Loucy (cell line): ENCODE measurements at regions not wholly inside any gene's neighbourhood (a gene's known extent, or its start where the extent isn't known, plus 50 kb on each side); places are given as distances from the start of the nearest gene placed in this dataset.

ENCODE experiments used
- H2AFZ ChIP-seq: fragments of 200-600 bp; sonication (generic); 2 replicates; pipeline ENCODE4 v1.6.0; 2016; ENCODE audit warnings: antibody characterized with exemption, mild to moderate bottlenecking, low read length, moderate library complexity
- H3F3A ChIP-seq: fragments of 200-600 bp; 2 replicates; pipeline ENCODE4 v1.6.0; 2016; ENCODE audit warnings: antibody characterized with exemption, low read depth, mild to moderate bottlenecking
- H3K27me3 ChIP-seq: fragments of 200-600 bp; sonication (generic); 2 replicates; pipeline ENCODE4 v1.6.1; 2014; ENCODE audit warnings: low read length, mild to moderate bottlenecking; ENCODE audit not compliant: insufficient read depth, poor library complexity, severe bottlenecking
- H3K36me3 ChIP-seq: fragments of 200-600 bp; sonication (generic); 2 replicates; pipeline ENCODE4 v1.6.1; 2016; ENCODE audit warnings: low read length; ENCODE audit not compliant: insufficient read depth
- H3K4me1 ChIP-seq: fragments of 200-600 bp; sonication (generic); 2 replicates; pipeline ENCODE4 v1.5.1; 2014; ENCODE audit warnings: low read length, mild to moderate bottlenecking; ENCODE audit not compliant: insufficient read depth, poor library complexity, severe bottlenecking
- H3K4me2 ChIP-seq: fragments of 200-600 bp; sonication (generic); 2 replicates; pipeline ENCODE4 v1.6.0; 2014; ENCODE audit warnings: antibody characterized with exemption, low read length, low read depth, mild to moderate bottlenecking; ENCODE audit not compliant: poor library complexity, severe bottlenecking
- H3K4me3 ChIP-seq: fragments of 200-600 bp; sonication (generic); 2 replicates; pipeline ENCODE4 v1.5.1; 2014; ENCODE audit warnings: low read length, mild to moderate bottlenecking, mixed read lengths; ENCODE audit not compliant: poor library complexity, severe bottlenecking
- H3K79me2 ChIP-seq: fragments of 200-600 bp; sonication (generic); 2 replicates; pipeline ENCODE4 v1.6.1; 2014; ENCODE audit warnings: low read length; ENCODE audit not compliant: insufficient read depth
- H3K9ac ChIP-seq: fragments of 200-600 bp; sonication (generic); 2 replicates; pipeline ENCODE4 v1.6.0; 2014; ENCODE audit warnings: mild to moderate bottlenecking, low read depth, low read length, moderate library complexity; ENCODE audit not compliant: poor library complexity, severe bottlenecking
- H3K9me2 ChIP-seq: fragments of 200-600 bp; sonication (generic); replicated peaks from 2 replicates; pipeline ENCODE4 v1.6.1; 2016; ENCODE audit warnings: low read depth, low read length, mixed read lengths
- H3K9me3 ChIP-seq: fragments of 200-600 bp; sonication (generic); 2 replicates; pipeline ENCODE4 v1.6.1; 2014; ENCODE audit warnings: mild to moderate bottlenecking, antibody characterized with exemption, low read length, low read depth; ENCODE audit not compliant: insufficient read depth
- H4K20me1 ChIP-seq: fragments of 200-600 bp; sonication (generic); 2 replicates; pipeline ENCODE4 v1.6.0; 2014; ENCODE audit warnings: antibody characterized with exemption, low read length, mild to moderate bottlenecking; ENCODE audit not compliant: insufficient read depth, poor library complexity, severe bottlenecking
- CTCF ChIP-seq: fragments of 200-600 bp; sonication (generic); conservative IDR thresholded peaks from 2 replicates; pipeline ENCODE4 v1.5.1; 2014; ENCODE audit warnings: mild to moderate bottlenecking, antibody characterized with exemption, low read length
- EZH2phosphoT487 ChIP-seq: fragments of 200-600 bp; IDR thresholded peaks from 2 replicates; pipeline ENCODE4 v1.6.1; 2018; ENCODE audit warnings: antibody characterized with exemption, mild to moderate bottlenecking, moderate library complexity, borderline replicate concordance

GRCh38 chr22:19590696-19591095, 66.5 kb upstream of the CLDN5 start:
- Histone ChIP-seq H3K4me1 (peaks cover 4% of the 10 kb centered on the region), H3F3A (peaks cover 4% of the 10 kb centered on the region; the same call in 1 of the 2 replicates), H2AFZ (no peak overlapping the region), H4K20me1 (no peaks in the 10 kb centered on the region), H3K4me3 (no peak overlapping the region), H3K27me3 (no peaks in the 10 kb centered on the region), H3K9me3 (no peaks in the 10 kb centered on the region), H3K9me2 (no peaks in the 10 kb centered on the region), H3K9ac (no peak overlapping the region), H3K79me2 (no peaks in the 10 kb centered on the region), H3K4me2 (no peak overlapping the region), H3K36me3 (no peaks in the 10 kb centered on the region)
- no peak for TF ChIP-seq CTCF
- TF ChIP-seq EZH2phosphoT487, result no peak

GRCh38 chr22:19591568-19591967, 67.4 kb upstream of the CLDN5 start:
- Histone ChIP-seq H3K9me3 (no peaks in the 10 kb centered on the region), H3K9ac (no peak overlapping the region), H3K9me2 (no peaks in the 10 kb centered on the region), H3K27me3 (no peaks in the 10 kb centered on the region), H3F3A (peaks cover 4% of the 10 kb centered on the region; the same call in 1 of the 2 replicates), H3K4me3 (no peak overlapping the region), H3K36me3 (no peaks in the 10 kb centered on the region), H3K4me1 (no peaks in the 10 kb centered on the region), H3K4me2 (no peak overlapping the region), H2AFZ (no peak overlapping the region), H4K20me1 (no peaks in the 10 kb centered on the region), H3K79me2 (no peaks in the 10 kb centered on the region)
- TF ChIP-seq CTCF, result no peak
- no peak for TF ChIP-seq EZH2phosphoT487

- Histone ChIP-seq H4K20me1 (no peaks in the 10 kb centered on the region), H3K36me3 (no peaks in the 10 kb centered on the region), H3K27me3 (no peaks in the 10 kb centered on the region), H3K4me3 (no peak overlapping the region), H3K9me3 (no peaks in the 10 kb centered on the region), H2AFZ (no peak overlapping the region), H3F3A (peaks cover 4% of the 10 kb centered on the region; the same call in 1 of the 2 replicates), H3K79me2 (no peaks in the 10 kb centered on the region), H3K4me2 (no peak overlapping the region), H3K9me2 (no peaks in the 10 kb centered on the region), H3K9ac (no peak overlapping the region), H3K4me1 (peaks cover 5% of the 10 kb centered on the region)
- TF ChIP-seq CTCF (no peak), EZH2phosphoT487 (no peak)
Measured at GRCh38 chr22:19592464-19592863, 68.3 kb upstream of the CLDN5 start.
